T-helper 1 cell treated with Interleukin-12 subunit alpha and Interleukin-12 subunit beta and Interleukin-4 antibody, amounts not matched to agents 30 μg/mL and 1 μg/mL, for 36 hours (primary cell): ENCODE measurements at regions not wholly inside any gene's neighbourhood (a gene's known extent, or its start where the extent isn't known, plus 50 kb on each side); places are given as distances from the start of the nearest gene placed in this dataset.

Experiments
- H3K27ac Mint-ChIP-seq: one replicate; pipeline ENCODE4 v1.8.0; 2021; ENCODE audit warnings: mild to moderate bottlenecking, mixed read lengths
- H3K27me3 Mint-ChIP-seq: one replicate; pipeline ENCODE4 v1.8.0; 2021; ENCODE audit warnings: low read depth, mixed read lengths
- H3K36me3 Mint-ChIP-seq: one replicate; pipeline ENCODE4 v1.8.0; 2021; ENCODE audit warnings: low read depth, mixed read lengths
- H3K4me1 Mint-ChIP-seq: one replicate; pipeline ENCODE4 v1.8.0; 2021; ENCODE audit warnings: low read depth, mixed read lengths
- H3K4me3 Mint-ChIP-seq: one replicate; pipeline ENCODE4 v1.8.0; 2021; ENCODE audit warnings: mild to moderate bottlenecking, moderate library complexity, mixed read lengths
- H3K9me3 Mint-ChIP-seq: one replicate; pipeline ENCODE4 v1.8.0; 2021; ENCODE audit warnings: mixed read lengths

GRCh38 chr5:20556115-20556763 lies 568.2 kb upstream of the CDH18 start:
- no peaks in the 10 kb centered on the region for H3K36me3 Mint-ChIP-seq
- peaks cover 17% of the 10 kb centered on the region for H3K9me3 Mint-ChIP-seq
- no peaks in the 10 kb centered on the region for H3K27me3 Mint-ChIP-seq
- H3K4me1 Mint-ChIP-seq, result no peaks in the 10 kb centered on the region
- no peak overlapping the region for H3K4me3 Mint-ChIP-seq
- H3K27ac Mint-ChIP-seq, result no peak overlapping the region

GRCh38 chr5:20555034-20555433 lies 567.0 kb upstream of the CDH18 start:
- Mint-ChIP-seq H3K4me1 (no peaks in the 10 kb centered on the region), H3K9me3 (peaks cover 16% of the 10 kb centered on the region), H3K36me3 (no peaks in the 10 kb centered on the region), H3K27me3 (no peaks in the 10 kb centered on the region), H3K27ac (no peak overlapping the region), H3K4me3 (no peak overlapping the region)

- Mint-ChIP-seq H3K4me1 (no peaks in the 10 kb centered on the region), H3K36me3 (no peaks in the 10 kb centered on the region), H3K27ac (no peak overlapping the region), H3K27me3 (no peaks in the 10 kb centered on the region), H3K4me3 (no peak overlapping the region), H3K9me3 (peaks cover 16% of the 10 kb centered on the region)
Measured at GRCh38 chr5:20554001-20554400, 566.0 kb upstream of the CDH18 start.

GRCh38 chr5:20537911-20538703 lies 550.1 kb upstream of the CDH18 start:
- H3K4me3 Mint-ChIP-seq, result no peak overlapping the region
- H3K27ac Mint-ChIP-seq, result no peak overlapping the region
- no peaks in the 10 kb centered on the region for H3K36me3 Mint-ChIP-seq
- H3K27me3 Mint-ChIP-seq, result no peaks in the 10 kb centered on the region
- H3K4me1 Mint-ChIP-seq, result no peaks in the 10 kb centered on the region
- H3K9me3 Mint-ChIP-seq, result peaks cover 7% of the 10 kb centered on the region

GRCh38 chr5:20536813-20537212 lies 548.8 kb upstream of the CDH18 start:
- Mint-ChIP-seq H3K9me3 (peaks cover 10% of the 10 kb centered on the region), H3K27ac (no peak overlapping the region), H3K27me3 (no peaks in the 10 kb centered on the region), H3K4me3 (no peak overlapping the region), H3K4me1 (no peaks in the 10 kb centered on the region), H3K36me3 (no peaks in the 10 kb centered on the region)

- peaks cover 10% of the 10 kb centered on the region for H3K9me3 Mint-ChIP-seq
- H3K27me3 Mint-ChIP-seq, result no peaks in the 10 kb centered on the region
- H3K36me3 Mint-ChIP-seq, result no peaks in the 10 kb centered on the region
- H3K4me1 Mint-ChIP-seq, result no peaks in the 10 kb centered on the region
- no peak overlapping the region for H3K27ac Mint-ChIP-seq
- no peak overlapping the region for H3K4me3 Mint-ChIP-seq
Measured at GRCh38 chr5:20536341-20536740, 548.3 kb upstream of the CDH18 start.

- Mint-ChIP-seq H3K27me3 (no peaks in the 10 kb centered on the region), H3K4me3 (no peak overlapping the region), H3K36me3 (no peaks in the 10 kb centered on the region), H3K27ac (no peak overlapping the region), H3K4me1 (no peaks in the 10 kb centered on the region), H3K9me3 (peaks cover 35% of the 10 kb centered on the region)
Measured at GRCh38 chr5:20528471-20528870, 540.5 kb upstream of the CDH18 start.

- no peaks in the 10 kb centered on the region for H3K27me3 Mint-ChIP-seq
- peaks cover 32% of the 10 kb centered on the region for H3K9me3 Mint-ChIP-seq
- H3K27ac Mint-ChIP-seq, result no peak overlapping the region
- H3K4me1 Mint-ChIP-seq, result no peaks in the 10 kb centered on the region
- no peak overlapping the region for H3K4me3 Mint-ChIP-seq
- no peaks in the 10 kb centered on the region for H3K36me3 Mint-ChIP-seq
Measured at GRCh38 chr5:20524991-20525529, 537.1 kb upstream of the CDH18 start.

- H3K4me3 Mint-ChIP-seq, result no peak overlapping the region
- peaks cover 17% of the 10 kb centered on the region for H3K9me3 Mint-ChIP-seq
- no peaks in the 10 kb centered on the region for H3K4me1 Mint-ChIP-seq
- no peaks in the 10 kb centered on the region for H3K27me3 Mint-ChIP-seq
- H3K27ac Mint-ChIP-seq, result no peak overlapping the region
- no peaks in the 10 kb centered on the region for H3K36me3 Mint-ChIP-seq
Measured at GRCh38 chr5:20522905-20523482, 535.0 kb upstream of the CDH18 start.

GRCh38 chr5:20515606-20516005 lies 527.6 kb upstream of the CDH18 start:
- H3K9me3 Mint-ChIP-seq, result peaks cover 12% of the 10 kb centered on the region
- no peak overlapping the region for H3K27ac Mint-ChIP-seq
- no peak overlapping the region for H3K4me3 Mint-ChIP-seq
- H3K27me3 Mint-ChIP-seq, result no peaks in the 10 kb centered on the region
- no peaks in the 10 kb centered on the region for H3K4me1 Mint-ChIP-seq
- no peaks in the 10 kb centered on the region for H3K36me3 Mint-ChIP-seq

GRCh38 chr5:20514145-20514544 lies 526.1 kb upstream of the CDH18 start:
- Mint-ChIP-seq H3K4me3 (no peak overlapping the region), H3K27ac (no peak overlapping the region), H3K27me3 (no peaks in the 10 kb centered on the region), H3K4me1 (no peaks in the 10 kb centered on the region), H3K9me3 (peaks cover 16% of the 10 kb centered on the region), H3K36me3 (no peaks in the 10 kb centered on the region)

GRCh38 chr5:20500546-20500945 lies 512.5 kb upstream of the CDH18 start:
- H3K36me3 Mint-ChIP-seq, result no peaks in the 10 kb centered on the region
- no peaks in the 10 kb centered on the region for H3K4me1 Mint-ChIP-seq
- no peaks in the 10 kb centered on the region for H3K27me3 Mint-ChIP-seq
- no peak overlapping the region for H3K4me3 Mint-ChIP-seq
- no peak overlapping the region for H3K27ac Mint-ChIP-seq
- H3K9me3 Mint-ChIP-seq, result peaks cover 7% of the 10 kb centered on the region

- no peak overlapping the region for H3K27ac Mint-ChIP-seq
- H3K36me3 Mint-ChIP-seq, result no peaks in the 10 kb centered on the region
- H3K27me3 Mint-ChIP-seq, result no peaks in the 10 kb centered on the region
- peaks cover 7% of the 10 kb centered on the region for H3K9me3 Mint-ChIP-seq
- no peak overlapping the region for H3K4me3 Mint-ChIP-seq
- no peaks in the 10 kb centered on the region for H3K4me1 Mint-ChIP-seq
Measured at GRCh38 chr5:20498926-20499325, 510.9 kb upstream of the CDH18 start.

GRCh38 chr5:20498102-20498501 lies 510.1 kb upstream of the CDH18 start:
- no peaks in the 10 kb centered on the region for H3K36me3 Mint-ChIP-seq
- H3K4me1 Mint-ChIP-seq, result no peaks in the 10 kb centered on the region
- H3K9me3 Mint-ChIP-seq, result peaks cover 7% of the 10 kb centered on the region
- H3K27ac Mint-ChIP-seq, result no peak overlapping the region
- no peak overlapping the region for H3K4me3 Mint-ChIP-seq
- no peaks in the 10 kb centered on the region for H3K27me3 Mint-ChIP-seq

GRCh38 chr5:20497356-20497755 lies 509.4 kb upstream of the CDH18 start:
- Mint-ChIP-seq H3K9me3 (peaks cover 7% of the 10 kb centered on the region), H3K36me3 (no peaks in the 10 kb centered on the region), H3K27me3 (no peaks in the 10 kb centered on the region)

More at GRCh38 chr5:20497356-20497755, 509.4 kb upstream of the CDH18 start:
- Mint-ChIP-seq H3K4me3 (no peak overlapping the region), H3K27ac (no peak overlapping the region), H3K4me1 (no peaks in the 10 kb centered on the region)
